IMR-90 (cell line): ENCODE measurements at regions not wholly inside any gene's neighbourhood (a gene's known extent, or its start where the extent isn't known, plus 50 kb on each side); places are given as distances from the start of the nearest gene placed in this dataset.

Source experiments
- ATAC-seq: fragments of 200-7000 bp; cut with Tn5 transposase; 2 replicates; pipeline ENCODE4 v1.9.1; 2020; ENCODE audit warnings: low read depth, mild to moderate bottlenecking, moderate library complexity
- BruUV-seq: library from RNA; stranded (reverse); fragments of 400-500 nt; replicated peaks from 2 replicates; lab custom pipeline; 2021; lab: Mats Ljungman, UMichigan
- CTCF ChIA-PET: fragments of 300-600 bp; formaldehyde crosslinking; extraction: SDS; loops from one replicate; lab custom pipeline; 2021; ENCODE audit warnings: antibody characterized with exemption; lab: Yijun Ruan, JAX
- POLR2A ChIA-PET: fragments of 300-600 bp; sonication (Branson Sonifier 250); formaldehyde crosslinking; loops from one replicate; lab custom pipeline; 2022; ENCODE audit warnings: antibody characterized with exemption; ENCODE audit not compliant: unreplicated experiment; lab: Charles Lee
- DNase-seq: peaks from one replicate; pipeline ENCODE4 v3.0.0; 2013
- H2AFZ ChIP-seq: replicated peaks from 2 replicates; pipeline ENCODE3; 2013; ENCODE audit warnings: low read length, mild to moderate bottlenecking; ENCODE audit not compliant: poor library complexity
- H2AK5ac ChIP-seq: 2 replicates; pipeline ENCODE4 v1.6.1; 2013; ENCODE audit warnings: low read depth, low read length, inconsistent platforms
- H2AK9ac ChIP-seq: replicated peaks from 2 replicates; pipeline ENCODE3; 2013; ENCODE audit warnings: mild to moderate bottlenecking, low read depth, low read length, moderate library complexity; ENCODE audit not compliant: poor library complexity
- H2BK120ac ChIP-seq: 2 replicates; pipeline ENCODE4 v1.6.1; 2013; ENCODE audit warnings: low read depth, low read length, inconsistent platforms
- H2BK15ac ChIP-seq: 3 replicates; pipeline ENCODE4 v1.6.1; 2013; ENCODE audit warnings: low read depth, low read length, inconsistent platforms
- H2BK20ac ChIP-seq: 2 replicates; pipeline ENCODE4 v1.6.1; 2013; ENCODE audit warnings: low read depth, mild to moderate bottlenecking, inconsistent platforms, low read length, moderate library complexity
- H2BK5ac ChIP-seq: 2 replicates; pipeline ENCODE4 v1.6.1; 2013; ENCODE audit warnings: mild to moderate bottlenecking, low read depth, low read length, inconsistent platforms; ENCODE audit not compliant: poor library complexity, severe bottlenecking
- H3K14ac ChIP-seq: replicated peaks from 2 replicates; pipeline ENCODE4 v1.6.1; 2013; ENCODE audit warnings: low read depth, low read length, inconsistent platforms
- H3K18ac ChIP-seq: 2 replicates; pipeline ENCODE4 v1.6.1; 2013; ENCODE audit warnings: low read depth, low read length, control low read depth
- H3K23ac ChIP-seq: 2 replicates; pipeline ENCODE4 v1.6.1; 2013; ENCODE audit warnings: low read depth, low read length, inconsistent platforms
- H3K27ac ChIP-seq: 2 replicates; pipeline ENCODE4 v1.5.1; 2013; ENCODE audit warnings: mild to moderate bottlenecking, control low read depth, low read length; ENCODE audit not compliant: insufficient read depth
- H3K27me3 ChIP-seq: 2 replicates; pipeline ENCODE4 v1.6.1; 2013; ENCODE audit warnings: low read length; ENCODE audit not compliant: control insufficient read depth, insufficient read depth
- H3K36me3 ChIP-seq: 2 replicates; pipeline ENCODE4 v1.6.1; 2013; ENCODE audit warnings: low read length, mixed read lengths; ENCODE audit not compliant: control insufficient read depth, insufficient read depth
- H3K4ac ChIP-seq: 2 replicates; pipeline ENCODE4 v1.6.1; 2013; ENCODE audit warnings: low read depth, low read length, inconsistent platforms
- H3K4me1 ChIP-seq: 2 replicates; pipeline ENCODE4 v1.6.1; 2013; ENCODE audit warnings: low read length, mixed read lengths; ENCODE audit not compliant: control insufficient read depth, insufficient read depth
- H3K4me2 ChIP-seq: 2 replicates; pipeline ENCODE4 v1.6.1; 2013; ENCODE audit warnings: low read depth, mild to moderate bottlenecking, control low read depth, low read length, moderate library complexity
- H3K4me3 ChIP-seq: 2 replicates; pipeline ENCODE4 v1.5.1; 2013; ENCODE audit warnings: low read depth, mild to moderate bottlenecking, control low read depth, low read length, moderate library complexity; ENCODE audit not compliant: insufficient read depth
- H3K56ac ChIP-seq: 2 replicates; pipeline ENCODE4 v1.6.1; 2013; ENCODE audit warnings: low read length, inconsistent platforms; ENCODE audit not compliant: insufficient read depth; ENCODE audit errors: extremely low read depth
- H3K79me1 ChIP-seq, 2 experiments: 2 replicates each; pipeline ENCODE4 v1.6.1; 2013; ENCODE audit warnings: low read length in 2 of 2, inconsistent platforms in 1 of 2, low read depth in 1 of 2
- H3K9ac ChIP-seq: 2 replicates; pipeline ENCODE4 v1.6.1; 2013; ENCODE audit warnings: low read depth, low read length, control low read depth
- H3K9me1 ChIP-seq: 2 replicates; pipeline ENCODE4 v1.6.1; 2013; ENCODE audit warnings: low read length, inconsistent platforms; ENCODE audit not compliant: insufficient read depth
- H3K9me3 ChIP-seq: 2 replicates; pipeline ENCODE4 v1.6.1; 2013; ENCODE audit warnings: low read length; ENCODE audit not compliant: control insufficient read depth, insufficient read depth
- H4K20me1 ChIP-seq: 2 replicates; pipeline ENCODE4 v1.6.1; 2013; ENCODE audit warnings: low read length, inconsistent platforms; ENCODE audit not compliant: insufficient read depth
- H4K5ac ChIP-seq: 2 replicates; pipeline ENCODE4 v1.6.1; 2013; ENCODE audit warnings: mild to moderate bottlenecking, low read depth, low read length, control low read depth
- H4K8ac ChIP-seq, 2 experiments: 2 replicates each; pipeline ENCODE4 v1.6.1; 2013; ENCODE audit warnings: low read depth in 2 of 2, low read length in 2 of 2, control low read depth in 1 of 2, inconsistent platforms in 1 of 2
- H4K91ac ChIP-seq: 2 replicates; pipeline ENCODE4 v1.6.1; 2013; ENCODE audit warnings: low read depth, low read length, inconsistent platforms; ENCODE audit not compliant: insufficient read depth
- BHLHE40 ChIP-seq: fragments of 150-350 bp; IDR thresholded peaks from 2 replicates; pipeline ENCODE4 v1.6.1; 2016; ENCODE audit warnings: mild to moderate bottlenecking, low read depth, low read length
- CEBPB ChIP-seq: IDR thresholded peaks from 2 replicates; pipeline ENCODE4 v1.6.1; 2012; ENCODE audit warnings: low read depth, low read length, improper control_type of control experiment
- CHD1 ChIP-seq: IDR thresholded peaks from 2 replicates; pipeline ENCODE4 v1.6.1; 2012; ENCODE audit warnings: low read depth, low read length, improper control_type of control experiment
- FOS ChIP-seq: fragments of 150-350 bp; IDR thresholded peaks from 2 replicates; pipeline ENCODE4 v1.6.1; 2016; ENCODE audit warnings: low read depth, low read length
- MAZ ChIP-seq: IDR thresholded peaks from 2 replicates; pipeline ENCODE4 v1.6.1; 2012; ENCODE audit warnings: low read depth, mild to moderate bottlenecking, low read length, improper control_type of control experiment, moderate library complexity, borderline replicate concordance
- MXI1 ChIP-seq: IDR thresholded peaks from 2 replicates; pipeline ENCODE4 v1.6.1; 2012; ENCODE audit warnings: low read depth, mild to moderate bottlenecking, low read length, moderate library complexity, borderline replicate concordance
- NFE2L2 ChIP-seq: fragments of 150-350 bp; IDR thresholded peaks from 2 replicates; pipeline ENCODE4 v1.6.1; 2016; ENCODE audit warnings: low read depth, mild to moderate bottlenecking, low read length
- RCOR1 ChIP-seq: IDR thresholded peaks from 2 replicates; pipeline ENCODE4 v1.6.1; 2012; ENCODE audit warnings: mild to moderate bottlenecking, low read length, improper control_type of control experiment; ENCODE audit not compliant: insufficient replicate concordance
- dilution Hi-C: fragments of 300-500 bp; cut with HindIII; formaldehyde crosslinking; loops from one replicate; pipeline ENCODE4 v1.14.3; 2018; ENCODE audit warnings: low sequenced_read_pairs; ENCODE audit not compliant: unreplicated experiment
- in situ Hi-C: fragments of 300-500 bp; cut with MboI; formaldehyde crosslinking; loops from 3 replicates; pipeline ENCODE4 v1.14.3; 2019; ENCODE audit warnings: low sequenced_read_pairs, inconsistent platforms, mixed read lengths
- intact Hi-C: fragments of 100-400 bp; cut with micrococcal nuclease; formaldehyde crosslinking; loops from 2 replicates; pipeline ENCODE4 v1.10.0; 2022
- TF ChIP-seq, protein P1 (sequence below): conservative IDR thresholded peaks from 2 replicates; pipeline ENCODE4 v1.5.1; 2012; ENCODE audit warnings: mild to moderate bottlenecking, low read depth, low read length, improper control_type of control experiment

DNA sequence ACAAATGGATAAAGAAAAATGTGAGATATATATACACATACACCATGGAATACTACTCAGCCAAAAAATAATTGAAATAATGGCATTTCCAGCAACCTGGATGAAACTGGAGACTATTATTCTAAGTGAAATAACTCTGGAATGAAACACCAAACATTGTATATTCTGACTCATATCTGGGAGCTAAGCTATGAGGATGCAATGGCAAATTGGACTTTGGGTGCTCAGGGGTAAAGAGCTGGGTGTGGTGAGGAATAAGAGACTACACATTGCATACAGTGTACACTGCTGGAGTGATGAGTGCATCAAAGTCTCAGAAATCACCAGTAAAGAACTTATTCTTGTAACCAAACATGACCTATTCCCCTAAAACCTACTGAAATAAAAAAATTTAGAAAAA lies 636.0 kb upstream of the LRATD1 start:
- no peak for ATAC-seq

More for the DNA sequence above, 636.0 kb upstream of the LRATD1 start:
- in situ Hi-C loops (no loop called here), dilution Hi-C loops (no loop called here), intact Hi-C loops (no loop called here)
- Histone ChIP-seq H4K91ac (no peak overlapping the region), H2BK5ac (no peak overlapping the region), H3K56ac (no peak overlapping the region), H2BK20ac (no peak overlapping the region), H3K27ac (no peak overlapping the region), H3K27me3 (no peaks in the 10 kb centered on the region), H3K4me2 (no peak overlapping the region), H3K79me1 (no peaks in the 10 kb centered on the region), H2AK5ac (no peak overlapping the region), H3K9ac (no peak overlapping the region), H3K4me3 (no peak overlapping the region), H4K8ac (no peak overlapping the region), H3K4me1 (no peaks in the 10 kb centered on the region), H3K4ac (no peak overlapping the region), H4K5ac (no peak overlapping the region), H3K36me3 (no peaks in the 10 kb centered on the region), H4K20me1 (no peaks in the 10 kb centered on the region), H2AK9ac (no peak overlapping the region), H3K9me1 (no peaks in the 10 kb centered on the region), H2BK120ac (no peak overlapping the region), H3K23ac (no peak overlapping the region), H2AFZ (no peak overlapping the region), H2BK15ac (no peak overlapping the region), H3K18ac (no peak overlapping the region), H3K14ac (no peak overlapping the region), H3K9me3 (peaks cover 4% of the 10 kb centered on the region; the same call in 1 of the 2 replicates)
- DNase-seq, result no peak
- BruUV-seq, result no TSS peak
- POLR2A ChIA-PET, result no interaction called here
- CTCF ChIA-PET, result no interaction called here
- TF ChIP-seq CHD1 (no peak), BHLHE40 (no peak), MAZ (no peak), FOS (no peak), RCOR1 (no peak), NFE2L2 (no peak), CEBPB (no peak), MXI1 (no peak)
- TF ChIP-seq, protein P1, sequence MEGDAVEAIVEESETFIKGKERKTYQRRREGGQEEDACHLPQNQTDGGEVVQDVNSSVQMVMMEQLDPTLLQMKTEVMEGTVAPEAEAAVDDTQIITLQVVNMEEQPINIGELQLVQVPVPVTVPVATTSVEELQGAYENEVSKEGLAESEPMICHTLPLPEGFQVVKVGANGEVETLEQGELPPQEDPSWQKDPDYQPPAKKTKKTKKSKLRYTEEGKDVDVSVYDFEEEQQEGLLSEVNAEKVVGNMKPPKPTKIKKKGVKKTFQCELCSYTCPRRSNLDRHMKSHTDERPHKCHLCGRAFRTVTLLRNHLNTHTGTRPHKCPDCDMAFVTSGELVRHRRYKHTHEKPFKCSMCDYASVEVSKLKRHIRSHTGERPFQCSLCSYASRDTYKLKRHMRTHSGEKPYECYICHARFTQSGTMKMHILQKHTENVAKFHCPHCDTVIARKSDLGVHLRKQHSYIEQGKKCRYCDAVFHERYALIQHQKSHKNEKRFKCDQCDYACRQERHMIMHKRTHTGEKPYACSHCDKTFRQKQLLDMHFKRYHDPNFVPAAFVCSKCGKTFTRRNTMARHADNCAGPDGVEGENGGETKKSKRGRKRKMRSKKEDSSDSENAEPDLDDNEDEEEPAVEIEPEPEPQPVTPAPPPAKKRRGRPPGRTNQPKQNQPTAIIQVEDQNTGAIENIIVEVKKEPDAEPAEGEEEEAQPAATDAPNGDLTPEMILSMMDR, result no peak
